H1 (cell line): ENCODE measurements at regions not wholly inside any gene's neighbourhood (a gene's known extent, or its start where the extent isn't known, plus 50 kb on each side); places are given as distances from the start of the nearest gene placed in this dataset.

Source experiments
- CTCF ChIA-PET: fragments of 300-600 bp; sonication (Branson Sonifier 250); formaldehyde crosslinking; loops from one replicate; lab custom pipeline; 2021; ENCODE audit not compliant: partially characterized antibody; lab: Charles Lee
- POLR2A ChIA-PET: fragments of 300-600 bp; sonication (Branson Sonifier 250); formaldehyde crosslinking; loops from one replicate; lab custom pipeline; 2021; ENCODE audit warnings: inconsistent platforms; ENCODE audit not compliant: partially characterized antibody; lab: Charles Lee
- DNase-seq, 2 experiments: peaks; one replicate each; pipeline versions ENCODE4 v3.0.0 to v3.0.0-alpha.2; 2010 to 2022; ENCODE audit warnings: low spot score in 2 of 2, low read depth in 1 of 2, mixed read lengths in 1 of 2
- FAIRE-seq: peaks from 2 replicates; lab custom pipeline; 2011; peaks lifted over from hg19 to GRCh38; lab: Jason Lieb, UNC
- H2AFZ ChIP-seq: 2 replicates; pipeline ENCODE4 v1.8.1; 2012; ENCODE audit warnings: low read length, inconsistent platforms
- H2AK5ac ChIP-seq: 2 replicates; pipeline ENCODE4 v1.6.1; 2013; ENCODE audit warnings: low read depth, low read length
- H2BK120ac ChIP-seq: replicated peaks from 2 replicates; pipeline ENCODE3; 2013; ENCODE audit warnings: low read depth, low read length, inconsistent platforms
- H2BK12ac ChIP-seq: 2 replicates; pipeline ENCODE4 v1.6.1; 2013; ENCODE audit warnings: low read depth, low read length
- H2BK15ac ChIP-seq: 2 replicates; pipeline ENCODE4 v1.6.1; 2013; ENCODE audit warnings: low read length
- H2BK20ac ChIP-seq: 2 replicates; pipeline ENCODE4 v1.6.1; 2013; ENCODE audit warnings: low read length
- H2BK5ac ChIP-seq: 2 replicates; pipeline ENCODE4 v1.6.1; 2013; ENCODE audit warnings: low read depth, low read length
- H3K14ac ChIP-seq: 2 replicates; pipeline ENCODE4 v1.6.1; 2013; ENCODE audit warnings: inconsistent platforms; ENCODE audit not compliant: insufficient read length
- H3K18ac ChIP-seq: 2 replicates; pipeline ENCODE4 v1.6.1; 2013; ENCODE audit warnings: low read length; ENCODE audit errors: extremely low read depth
- H3K23ac ChIP-seq: 2 replicates; pipeline ENCODE4 v1.6.1; 2013; ENCODE audit warnings: inconsistent platforms; ENCODE audit not compliant: insufficient read length
- H3K23me2 ChIP-seq: 2 replicates; pipeline ENCODE4 v1.6.1; 2013; ENCODE audit warnings: low read depth, low read length
- H3K27ac ChIP-seq: 2 replicates; pipeline ENCODE4 v1.6.1; 2011; ENCODE audit warnings: low read depth, low read length, inconsistent platforms
- H3K27me3 ChIP-seq, 4 experiments: replicated peaks in 1 of 4; 1 replicate in 1 of 4; 2 replicates in 3 of 4; pipeline versions ENCODE4 v1.6.1 to v1.8.1; 2011 to 2013; ENCODE audit warnings: low read length in 3 of 4, mild to moderate bottlenecking in 3 of 4, inconsistent platforms in 2 of 4, mixed read lengths in 2 of 4, moderate library complexity in 1 of 4; ENCODE audit not compliant: control insufficient read depth in 3 of 4, insufficient read depth in 3 of 4; ENCODE audit errors: extremely low read depth in 1 of 4
- H3K36me3 ChIP-seq, 4 experiments: 2 replicates each; pipeline versions ENCODE4 v1.6.1 to v1.8.1; 2011 to 2013; ENCODE audit warnings: mild to moderate bottlenecking in 4 of 4, low read length in 3 of 4, moderate library complexity in 2 of 4, control low read depth in 1 of 4, inconsistent platforms in 1 of 4; ENCODE audit not compliant: insufficient read depth in 4 of 4, control insufficient read depth in 2 of 4
- H3K4ac ChIP-seq: replicated peaks from 2 replicates; pipeline ENCODE3; 2013; ENCODE audit warnings: low read length, low read depth, mixed read lengths, inconsistent platforms; ENCODE audit not compliant: insufficient read length
- H3K4me1 ChIP-seq, 4 experiments: replicated peaks in 1 of 4; 1 replicate in 1 of 4; 2 replicates in 3 of 4; pipeline versions ENCODE4 v1.6.1 to v1.8.1; 2011 to 2013; ENCODE audit warnings: low read length in 3 of 4, inconsistent platforms in 2 of 4, mixed read lengths in 1 of 4; ENCODE audit not compliant: insufficient read depth in 4 of 4, control insufficient read depth in 3 of 4
- H3K4me2 ChIP-seq, 2 experiments: 2 replicates each; pipeline versions ENCODE4 v1.6.1 to v1.8.1; 2011 to 2013; ENCODE audit warnings: low read depth in 2 of 2, low read length in 2 of 2, control low read depth in 1 of 2, inconsistent platforms in 1 of 2, mild to moderate bottlenecking in 1 of 2; ENCODE audit not compliant: insufficient read depth in 1 of 2
- H3K4me3 ChIP-seq, 4 experiments: fragments of 200-600, 300-600 bp in 1 of 4; sonication (generic), shearing (Covaris generic), sonication (Bioruptor Twin) in 1 of 4; 2 replicates each; pipeline versions ENCODE4 v1.5.1 to v1.8.1; 2011 to 2016; ENCODE audit warnings: low read length in 4 of 4, low read depth in 3 of 4, control low read depth in 2 of 4, inconsistent platforms in 2 of 4, mild to moderate bottlenecking in 2 of 4, mixed read lengths in 1 of 4, moderate library complexity in 1 of 4; ENCODE audit not compliant: insufficient read depth in 2 of 4; ENCODE audit errors: extremely low read depth in 1 of 4
- H3K56ac ChIP-seq: replicated peaks from 2 replicates; pipeline ENCODE3; 2013; ENCODE audit warnings: low read depth, mild to moderate bottlenecking, mixed read lengths, low read length, inconsistent platforms; ENCODE audit not compliant: insufficient read length
- H3K79me1 ChIP-seq: 2 replicates; pipeline ENCODE4 v1.6.1; 2013; ENCODE audit warnings: low read depth, low read length, control low read depth
- H3K79me2 ChIP-seq, 2 experiments: 2 replicates each; pipeline versions ENCODE4 v1.6.1 to v1.8.1; 2012 to 2013; ENCODE audit warnings: low read length in 2 of 2, mild to moderate bottlenecking in 2 of 2, inconsistent platforms in 1 of 2; ENCODE audit not compliant: insufficient read depth in 2 of 2, control insufficient read depth in 1 of 2
- H3K9ac ChIP-seq, 4 experiments: replicated peaks in 1 of 4; 1 replicate in 1 of 4; 2 replicates in 3 of 4; pipeline versions ENCODE4 v1.6.1 to v1.8.1; 2011 to 2013; ENCODE audit warnings: low read depth in 3 of 4, low read length in 3 of 4, control low read depth in 2 of 4, mild to moderate bottlenecking in 2 of 4, moderate library complexity in 2 of 4, inconsistent platforms in 1 of 4; ENCODE audit errors: extremely low read depth in 1 of 4
- H3K9me3 ChIP-seq, 2 experiments: 2 replicates each; pipeline versions ENCODE4 v1.6.1 to v1.8.1; 2012 to 2013; ENCODE audit warnings: mild to moderate bottlenecking in 2 of 2, moderate library complexity in 2 of 2, control low read depth in 1 of 2, inconsistent platforms in 1 of 2, low read depth in 1 of 2, low read length in 1 of 2, mixed read lengths in 1 of 2; ENCODE audit not compliant: insufficient read depth in 2 of 2
- H4K20me1 ChIP-seq, 2 experiments: replicated peaks in 1 of 2; 2 replicates each; pipeline versions ENCODE3 to v1.8.1; 2011 to 2013; ENCODE audit warnings: inconsistent platforms in 2 of 2, low read length in 2 of 2, mild to moderate bottlenecking in 1 of 2; ENCODE audit not compliant: insufficient read depth in 2 of 2, control insufficient read depth in 1 of 2
- H4K5ac ChIP-seq: 2 replicates; pipeline ENCODE4 v1.6.1; 2013; ENCODE audit warnings: low read length, low read depth, mixed read lengths, inconsistent platforms; ENCODE audit not compliant: insufficient read length
- H4K8ac ChIP-seq: 2 replicates; pipeline ENCODE4 v1.8.0; 2013; ENCODE audit warnings: mild to moderate bottlenecking, moderate library complexity, low read length, inconsistent platforms; ENCODE audit not compliant: insufficient read depth; ENCODE audit errors: extremely low read depth
- H4K91ac ChIP-seq: replicated peaks from 2 replicates; pipeline ENCODE3; 2013; ENCODE audit warnings: low read length, mixed read lengths, inconsistent platforms; ENCODE audit not compliant: insufficient read length
- BRCA1 ChIP-seq: IDR thresholded peaks from 2 replicates; pipeline ENCODE4 v1.6.1; 2012; ENCODE audit warnings: low read depth, low read length, improper control_type of control experiment
- CHD2 ChIP-seq: IDR thresholded peaks from 2 replicates; pipeline ENCODE4 v1.6.1; 2012; ENCODE audit warnings: low read length, improper control_type of control experiment
- EP300 ChIP-seq, 2 experiments: IDR thresholded peaks; 1 replicate in 1 of 2; 2 replicates in 1 of 2; pipeline ENCODE4 v1.6.1; 2011 to 2012; ENCODE audit warnings: low read depth in 2 of 2, low read length in 2 of 2, mild to moderate bottlenecking in 2 of 2, borderline replicate concordance in 1 of 2, inconsistent platforms in 1 of 2, moderate library complexity in 1 of 2
- MAX ChIP-seq: IDR thresholded peaks from 2 replicates; pipeline ENCODE4 v1.6.1; 2012; ENCODE audit warnings: inconsistent platforms
- TBP ChIP-seq: IDR thresholded peaks from 2 replicates; pipeline ENCODE4 v1.6.1; 2011; ENCODE audit warnings: low read depth, low read length, improper control_type of control experiment
- USF2 ChIP-seq: IDR thresholded peaks from 2 replicates; pipeline ENCODE4 v1.6.1; 2011; ENCODE audit warnings: low read length, improper control_type of control experiment
- WGBS, 2 experiments: shearing (Covaris generic) in 1 of 2; methylation state at CpG; one replicate each; pipeline versions ENCODE4 v1.1.6 to v1.1.7; 2013 to 2015; ENCODE audit warnings: low lambda C conversion rate in 2 of 2, mixed read lengths in 2 of 2, inconsistent platforms in 1 of 2, low coverage in 1 of 2, missing lambda C conversion rate in 1 of 2; ENCODE audit not compliant: insufficient replicate concordance in 2 of 2, insufficient coverage in 1 of 2, insufficient read length in 1 of 2; ENCODE audit errors: extremely low coverage in 1 of 2, missing lambda C conversion rate in 1 of 2; 5-methylcytosine and 5-hydroxymethylcytosine counted together

GRCh38 chr7:125878988-125879387 is 949.4 kb upstream of the POT1 start:
- Histone ChIP-seq H3K23ac (no peak overlapping the region), H2BK120ac (no peak overlapping the region), H3K23me2 (no peaks in the 10 kb centered on the region), H3K4me3 (no peak overlapping the region), H3K18ac (no peak overlapping the region; the same call in 1 of the 2 replicates), H3K9ac (no peak overlapping the region), H2BK5ac (no peak overlapping the region), H3K79me1 (no peaks in the 10 kb centered on the region), H3K36me3 (peaks cover 0 to 2% (median 0%) of the 10 kb centered on the region in 4 experiments; a peak in 1 of 8 replicates), H3K27ac (no peak overlapping the region), H2AFZ (no peak overlapping the region), H2BK12ac (no peak overlapping the region), H3K14ac (no peak overlapping the region), H4K91ac (no peak overlapping the region), H3K9me3 (peaks cover 10 to 11% of the 10 kb centered on the region in 2 experiments), H2BK15ac (no peak overlapping the region), H4K5ac (no peak overlapping the region), H2BK20ac (no peak overlapping the region), H3K56ac (no peak overlapping the region), H3K4me1 (no peaks in the 10 kb centered on the region), H3K27me3 (no peaks in the 10 kb centered on the region), H3K79me2 (no peaks in the 10 kb centered on the region), H3K4ac (no peak overlapping the region), H2AK5ac (no peak overlapping the region), H4K20me1 (no peaks in the 10 kb centered on the region), H3K4me2 (no peak overlapping the region), H4K8ac (no peak overlapping the region)
- CTCF ChIA-PET: no interaction called here
- POLR2A ChIA-PET: no interaction called here
- no peak for DNase-seq
- 88% methylated on average over 6 of the region's 6 CpGs; no CpG with 5 or more reads in 1 of the 2 experiments for WGBS, 2 experiments
- FAIRE-seq: no peak
- no peak for TF ChIP-seq CHD2
- no peak for TF ChIP-seq TBP
- TF ChIP-seq EP300 (IDR thresholded peaks at IDR 0.05; ENCODE audit: borderline replicate concordance in 1 of 2, low read depth in 2 of 2, low read length in 2 of 2): no peak
- no peak for TF ChIP-seq MAX
- no peak for TF ChIP-seq USF2
- no peak for TF ChIP-seq BRCA1
